GM19395 (cell line): ENCODE measurements at regions not wholly inside any gene's neighbourhood (a gene's known extent, or its start where the extent isn't known, plus 50 kb on each side); places are given as distances from the start of the nearest gene placed in this dataset.

Experiments used
- ATAC-seq: cut with Tn5 transposase; IDR thresholded peaks from one replicate; pipeline ENCODE4 v1.9.1; 2021; ENCODE audit warnings: mild to moderate bottlenecking, moderate library complexity; ENCODE audit not compliant: unreplicated experiment

DNA sequence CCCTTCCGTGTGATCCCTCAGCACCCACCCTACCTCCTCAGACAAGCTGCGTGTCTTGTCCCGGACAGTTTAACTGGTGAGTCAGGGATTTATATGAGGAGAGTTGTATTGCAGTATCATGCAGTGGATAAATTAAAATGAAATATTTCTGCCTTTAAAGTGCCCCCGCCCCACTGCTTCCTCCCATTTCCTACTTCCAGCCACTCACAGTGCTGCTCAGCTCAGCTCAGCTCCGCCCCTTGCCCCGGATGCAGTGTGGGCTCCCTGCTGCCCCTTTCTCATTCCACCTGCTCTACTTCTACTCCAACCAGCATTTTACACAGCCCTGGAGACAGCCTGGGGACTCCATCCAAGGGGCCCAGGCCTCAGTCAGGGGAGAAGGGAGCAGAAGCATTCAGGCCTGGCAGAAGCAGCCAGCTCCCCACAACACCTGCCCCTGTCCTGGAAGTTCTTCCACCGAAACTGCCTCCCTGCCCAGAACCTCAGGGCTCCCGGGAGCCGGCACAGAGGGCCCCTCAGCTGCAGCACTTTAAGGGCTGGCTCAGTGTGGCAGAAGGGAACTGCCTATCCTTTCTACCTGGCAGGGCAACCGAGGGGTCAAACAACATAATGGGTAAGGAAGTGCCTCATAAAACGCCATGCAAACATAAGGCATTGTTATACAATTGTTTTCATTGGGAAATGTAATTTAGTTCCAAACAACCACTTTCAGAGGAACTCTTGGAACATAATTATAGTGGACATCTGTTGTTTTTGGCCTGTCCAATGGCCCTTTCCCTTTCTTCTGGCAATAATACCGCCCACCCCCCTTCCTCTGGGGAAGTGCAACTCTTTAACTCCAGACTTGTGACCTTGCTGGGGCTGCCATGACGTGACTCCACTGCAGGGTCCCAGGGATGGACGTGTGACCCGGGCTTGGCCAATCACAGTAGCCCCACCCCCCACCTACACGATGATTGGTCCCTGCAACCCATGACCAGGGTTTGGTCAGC is 102.3 kb downstream of the LIPG start:
- no peak for ATAC-seq

- ATAC-seq, result no peak
These were observed 100.6 kb downstream of the LIPG start for GRCh38 chr18:49662506-49662905.

- no peak for ATAC-seq
These were observed 97.1 kb downstream of the LIPG start for GRCh38 chr18:49658823-49659404.

DNA sequence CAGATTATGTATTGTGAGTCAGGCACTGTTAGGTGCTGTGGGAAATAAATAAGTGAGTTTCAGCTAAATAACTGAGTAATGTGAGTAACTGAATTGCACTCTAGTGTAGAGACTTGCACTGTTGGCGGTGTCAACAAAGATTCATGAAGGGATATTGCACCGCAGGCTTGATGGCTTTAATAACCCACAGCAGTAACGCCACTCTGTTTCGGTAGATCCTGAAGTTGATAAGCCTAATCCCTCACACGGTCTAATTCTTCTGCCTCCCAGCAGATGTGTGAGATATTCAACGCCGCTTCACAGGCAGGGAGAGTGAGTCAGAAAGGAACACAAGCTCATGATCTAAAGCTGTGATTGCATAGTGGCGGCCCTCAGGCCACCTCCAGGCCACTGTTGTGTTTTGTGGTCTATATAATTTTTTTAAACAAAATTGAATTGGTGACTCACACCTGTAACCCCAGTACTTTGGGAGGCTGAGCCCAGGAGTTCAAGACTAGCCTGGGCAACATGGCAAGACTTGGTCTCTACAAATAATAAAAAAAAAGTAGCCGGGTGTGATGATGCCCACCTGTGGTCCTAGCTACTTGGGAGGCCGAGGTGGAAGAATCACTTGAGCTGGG is 94.3 kb downstream of the LIPG start:
- no peak for ATAC-seq

GRCh38 chr18:49655266-49656072 is 93.6 kb downstream of the LIPG start:
- ATAC-seq, result no peak

- ATAC-seq, result no peak
These were observed 92.5 kb downstream of the LIPG start for GRCh38 chr18:49654347-49654746.

DNA sequence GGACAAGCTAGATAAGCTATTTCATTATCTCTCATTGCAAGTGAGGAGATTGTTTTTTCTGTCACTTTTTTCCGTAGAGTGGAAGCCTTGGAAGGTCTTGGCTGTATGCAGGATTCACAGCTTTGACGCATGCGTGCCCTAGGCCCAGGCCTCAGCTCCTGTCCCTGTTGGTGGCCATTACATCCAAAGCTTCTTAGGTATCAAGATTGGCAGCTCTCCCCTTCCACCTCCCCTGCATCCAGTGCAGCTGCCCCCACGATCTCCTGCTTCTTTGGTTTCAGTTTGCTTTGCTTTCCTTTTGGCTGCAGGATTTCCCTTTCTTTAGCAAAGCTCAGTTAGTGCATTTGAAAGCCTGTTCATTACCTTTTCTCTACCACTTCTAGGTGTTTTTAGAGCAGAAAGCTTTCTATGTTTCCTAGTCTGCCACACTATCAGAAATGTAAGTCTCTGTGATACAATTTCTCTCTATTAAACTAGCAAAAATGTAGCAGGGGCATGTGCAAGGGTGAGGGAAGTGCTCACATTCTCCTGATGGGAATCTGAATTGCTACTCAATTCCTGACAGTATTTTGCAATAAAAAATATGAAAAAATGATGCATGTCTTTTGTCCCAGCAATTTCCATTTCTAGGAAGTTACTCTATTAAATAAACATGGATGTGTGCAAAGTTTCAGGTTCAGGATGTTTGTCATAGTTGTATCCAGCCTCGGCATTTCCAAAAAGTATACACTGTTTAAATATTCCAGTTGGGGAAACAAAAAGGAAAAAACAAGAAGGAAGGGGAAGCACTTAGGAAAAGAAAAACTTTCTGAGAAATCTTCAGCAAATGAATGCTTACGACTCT is 91.2 kb downstream of the LIPG start:
- no peak for ATAC-seq

GRCh38 chr18:49651033-49651432 is 89.2 kb downstream of the LIPG start:
- ATAC-seq, result no peak

DNA sequence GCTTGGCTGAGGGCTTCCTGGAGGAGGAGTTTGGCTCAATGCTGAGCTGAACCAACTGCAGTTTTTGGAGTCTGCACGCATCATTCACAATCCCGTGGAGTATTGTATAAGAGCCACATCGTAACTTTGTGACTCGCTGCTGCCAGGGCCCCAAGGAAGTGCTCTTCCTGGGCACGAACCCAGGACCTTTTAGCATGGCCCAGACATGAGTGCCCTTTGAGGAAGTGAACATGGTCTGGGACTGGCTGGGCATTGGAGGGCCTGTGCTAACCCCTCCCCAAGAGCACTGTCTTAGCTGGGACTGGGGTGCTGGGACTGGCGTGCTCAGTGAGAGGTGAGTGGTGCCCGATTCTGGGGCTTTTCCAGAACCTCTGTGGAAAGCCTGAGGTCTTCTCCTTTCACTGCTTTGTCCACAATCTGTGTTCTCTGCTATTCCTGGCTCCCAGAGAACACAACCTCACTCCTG is 88.6 kb downstream of the LIPG start:
- no peak for ATAC-seq

- no peak for ATAC-seq
These were observed 87.0 kb downstream of the LIPG start for GRCh38 chr18:49648811-49649210.
